GM19395 (cell line): ENCODE measurements at regions not wholly inside any gene's neighbourhood (a gene's known extent, or its start where the extent isn't known, plus 50 kb on each side); places are given as distances from the start of the nearest gene placed in this dataset.
"Not testable (repeated sequence)": the region's sequence is repeated elsewhere in the genome, so short reads cannot be mapped to it uniquely, and the experiment has no call there.

ENCODE experiments used
- ATAC-seq: cut with Tn5 transposase; IDR thresholded peaks from one replicate; pipeline ENCODE4 v1.9.1; 2021; ENCODE audit warnings: mild to moderate bottlenecking, moderate library complexity; ENCODE audit not compliant: unreplicated experiment

DNA sequence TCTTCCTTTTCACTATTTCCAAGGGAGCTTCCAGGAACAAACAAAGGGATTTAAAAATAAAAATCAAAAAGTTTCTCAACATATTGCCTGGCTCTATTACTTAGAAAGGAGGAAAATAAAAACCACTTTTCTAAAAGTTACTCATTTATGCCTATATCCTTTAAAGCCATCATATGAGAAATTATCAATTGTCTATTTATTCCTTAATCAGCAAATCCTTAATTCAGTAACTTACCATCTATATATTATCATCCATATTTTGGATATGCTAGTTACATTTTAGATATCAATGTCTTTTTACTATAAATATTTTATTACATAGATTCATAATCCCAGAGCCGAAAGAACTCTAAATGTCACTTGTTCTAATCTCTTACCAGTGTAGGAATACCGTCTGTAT, 481.5 kb upstream of the ANO5 start:
- ATAC-seq = no peak

DNA sequence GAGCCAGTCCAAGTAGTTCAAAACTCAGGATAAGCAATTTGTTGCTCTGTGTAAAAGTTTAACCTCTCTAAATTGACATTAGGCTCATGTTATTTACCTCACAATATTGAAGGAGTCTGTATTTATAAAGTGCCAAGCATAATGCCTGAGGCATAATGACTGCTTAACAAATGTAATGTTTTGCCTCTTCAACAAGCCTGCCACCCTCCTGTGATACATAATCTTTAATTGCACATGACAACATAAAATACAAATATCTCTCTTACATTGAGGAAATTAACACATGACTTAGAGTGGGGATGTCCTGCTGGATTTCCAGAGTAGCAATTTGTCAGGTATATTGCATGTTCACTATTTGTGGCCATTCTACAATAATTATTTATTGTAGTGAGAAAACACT, 469.2 kb upstream of the ANO5 start:
- ATAC-seq = no peak

- ATAC-seq = no peak
Measured at GRCh38 chr11:21727102-21727501, 465.8 kb upstream of the ANO5 start.

DNA sequence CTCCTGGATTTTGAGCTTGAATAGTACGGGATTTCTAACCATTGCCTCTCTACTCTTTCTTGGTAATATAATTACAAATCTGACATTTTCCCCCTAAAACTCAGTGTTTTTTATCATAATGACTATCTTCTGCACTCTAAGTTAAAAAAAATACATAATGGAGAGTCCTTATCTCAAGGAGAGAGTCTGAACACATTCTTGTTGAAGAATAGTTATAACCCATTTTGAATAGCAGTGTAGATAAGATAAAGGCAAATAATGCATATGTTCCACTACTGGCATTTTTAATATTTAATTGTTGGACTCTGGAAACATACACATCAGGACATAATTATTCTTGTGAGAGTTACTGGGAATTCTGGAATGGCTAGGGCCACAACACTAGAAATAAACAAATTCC, 456.5 kb upstream of the ANO5 start:
- no peak for ATAC-seq

DNA sequence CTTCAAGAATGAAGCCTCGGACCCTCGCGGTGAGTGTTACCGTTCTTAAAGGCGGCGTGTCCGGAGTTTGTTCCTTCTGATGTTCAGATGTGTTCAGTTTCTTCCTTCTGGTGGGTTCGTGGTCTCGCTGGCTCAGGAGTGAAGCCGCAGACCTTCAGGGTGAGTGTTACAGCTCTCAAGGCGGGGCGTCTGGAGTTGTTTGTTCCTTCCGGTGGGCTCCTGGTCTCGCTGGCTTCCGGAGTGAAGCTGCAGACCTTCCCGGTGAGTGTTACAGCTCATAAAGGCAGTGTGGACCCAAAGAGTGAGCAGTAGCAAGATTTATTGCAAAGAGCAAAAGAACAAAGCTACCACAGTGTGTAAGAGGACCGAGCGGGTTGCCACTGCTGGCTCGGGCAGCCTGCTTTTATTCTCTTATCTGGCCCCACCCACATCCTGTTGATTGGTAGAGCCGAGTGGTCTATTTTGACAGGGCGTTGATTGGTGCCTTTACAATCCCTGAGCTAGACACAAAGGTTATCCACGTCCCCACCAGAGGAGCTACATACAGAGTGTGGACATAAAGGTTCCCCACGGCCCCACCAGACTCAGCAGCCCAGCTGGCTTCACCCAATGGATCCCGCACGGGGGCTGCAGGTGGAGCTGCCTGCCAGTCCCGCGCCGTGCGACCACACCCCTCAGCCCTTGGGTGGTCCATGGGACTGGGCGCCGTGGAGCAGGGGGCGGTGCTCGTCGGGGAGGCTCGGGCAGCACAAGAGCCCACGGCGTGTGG, 440.2 kb upstream of the ANO5 start:
- ATAC-seq = not testable (repeated sequence)

- ATAC-seq = not testable (repeated sequence)
Measured at GRCh38 chr11:21753244-21753767, 439.6 kb upstream of the ANO5 start.

- no peak for ATAC-seq
Measured at GRCh38 chr11:21761000-21761399, 431.9 kb upstream of the ANO5 start.

DNA sequence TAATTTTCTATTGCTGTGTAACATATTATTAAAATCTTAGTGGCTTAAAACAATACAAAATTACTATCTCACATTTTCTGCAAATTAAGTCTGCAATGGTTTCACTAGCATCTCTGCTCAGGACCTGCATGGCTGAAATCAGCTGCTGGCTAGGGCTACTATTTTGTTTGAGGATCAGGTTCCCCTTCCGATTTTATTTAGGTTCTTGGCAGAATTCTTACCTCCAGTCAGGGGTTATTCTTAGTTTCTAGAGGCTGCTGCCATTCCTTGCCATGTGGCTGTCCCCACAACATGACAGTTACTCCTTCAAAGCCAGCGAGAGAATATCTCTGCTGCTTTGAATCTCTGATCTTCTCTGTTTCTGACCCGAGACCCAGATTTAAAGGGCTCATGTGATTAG, 424.5 kb upstream of the ANO5 start:
- no peak for ATAC-seq

DNA sequence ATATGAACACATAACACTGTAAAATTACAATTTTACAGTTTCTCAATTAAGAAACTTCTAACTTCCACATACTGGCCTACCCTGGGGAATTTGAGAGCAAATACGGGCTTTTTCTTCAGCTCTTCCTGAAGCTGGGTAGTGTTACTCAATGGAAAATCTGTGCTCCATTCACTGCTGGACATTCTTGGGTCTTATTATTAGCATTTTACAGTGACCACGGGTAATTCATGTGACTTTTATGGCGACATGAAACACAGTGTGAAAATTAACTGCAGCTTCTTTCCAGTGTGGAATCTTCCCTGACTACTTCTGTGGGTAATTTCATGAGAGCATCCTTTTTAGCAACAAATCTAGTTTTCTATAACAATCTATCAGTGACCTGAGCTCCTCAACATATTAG, 423.7 kb upstream of the ANO5 start:
- no peak for ATAC-seq

- ATAC-seq = no peak
Measured at GRCh38 chr11:21771097-21771496, 421.8 kb upstream of the ANO5 start.

GRCh38 chr11:21774212-21774611, 418.7 kb upstream of the ANO5 start:
- no peak for ATAC-seq

DNA sequence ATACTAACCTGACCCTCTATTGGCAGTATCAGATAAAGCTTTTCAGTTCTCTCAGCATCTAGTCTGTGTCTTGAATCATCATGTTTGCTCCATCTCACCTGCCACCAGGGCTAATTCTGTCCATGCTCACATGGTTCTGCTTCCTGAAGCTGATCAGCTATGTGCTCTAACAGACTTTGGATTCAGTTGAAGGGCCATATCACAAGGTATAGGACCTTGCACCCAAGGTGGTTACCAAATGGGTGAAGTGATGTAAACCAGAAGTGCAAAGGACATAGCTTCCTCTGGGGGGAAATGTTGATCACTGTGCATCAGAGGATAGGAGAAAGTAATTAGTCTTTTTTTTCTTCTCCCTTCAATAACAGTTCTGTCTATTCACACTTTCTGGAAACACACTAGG, 417.0 kb upstream of the ANO5 start:
- ATAC-seq = no peak

GRCh38 chr11:21783954-21784353, 408.9 kb upstream of the ANO5 start:
- ATAC-seq = no peak

GRCh38 chr11:21785351-21785750, 407.5 kb upstream of the ANO5 start:
- no peak for ATAC-seq

- ATAC-seq = no peak
Measured at GRCh38 chr11:21794306-21794705, 398.6 kb upstream of the ANO5 start.

DNA sequence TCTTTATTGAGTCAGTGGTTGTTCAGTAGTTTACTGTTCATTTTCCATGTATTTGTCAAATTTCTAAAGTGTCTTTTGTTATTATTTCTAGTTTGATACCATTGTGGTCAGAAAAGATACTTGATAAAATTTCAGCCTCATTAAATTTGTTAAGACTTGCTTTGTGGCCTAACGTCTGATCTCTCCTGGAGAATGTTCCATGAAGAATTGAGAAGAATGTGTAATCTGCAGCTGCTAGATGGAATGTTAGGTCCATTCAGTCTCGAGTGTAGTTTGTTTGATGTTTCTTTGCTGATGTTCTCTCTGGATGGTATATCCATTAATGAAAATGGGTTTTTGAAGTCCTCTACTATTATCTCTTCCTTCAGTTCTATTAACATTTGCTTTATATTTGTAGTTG, 394.7 kb upstream of the ANO5 start:
- ATAC-seq = no peak

DNA sequence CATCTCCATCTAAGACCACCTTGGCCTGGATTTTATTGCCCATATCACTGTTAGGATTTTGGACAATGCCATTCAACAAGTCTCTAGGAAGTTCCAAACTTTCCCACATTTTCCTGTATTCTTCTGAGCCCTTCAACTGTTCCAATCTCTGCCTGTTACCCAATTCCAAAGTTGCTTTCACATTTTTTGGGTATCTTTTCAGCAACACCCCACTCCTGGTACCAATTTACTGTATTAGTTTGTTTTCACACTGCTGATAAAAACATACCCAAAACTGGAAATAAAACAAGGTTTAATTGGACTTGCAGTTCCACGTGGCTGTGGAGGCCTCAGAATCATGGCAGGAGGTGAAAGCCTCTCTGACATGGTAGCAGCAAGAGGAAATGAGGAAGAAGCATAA, 388.4 kb upstream of the ANO5 start:
- not testable (repeated sequence) for ATAC-seq

GRCh38 chr11:21806508-21806907, 386.4 kb upstream of the ANO5 start:
- ATAC-seq = no peak

DNA sequence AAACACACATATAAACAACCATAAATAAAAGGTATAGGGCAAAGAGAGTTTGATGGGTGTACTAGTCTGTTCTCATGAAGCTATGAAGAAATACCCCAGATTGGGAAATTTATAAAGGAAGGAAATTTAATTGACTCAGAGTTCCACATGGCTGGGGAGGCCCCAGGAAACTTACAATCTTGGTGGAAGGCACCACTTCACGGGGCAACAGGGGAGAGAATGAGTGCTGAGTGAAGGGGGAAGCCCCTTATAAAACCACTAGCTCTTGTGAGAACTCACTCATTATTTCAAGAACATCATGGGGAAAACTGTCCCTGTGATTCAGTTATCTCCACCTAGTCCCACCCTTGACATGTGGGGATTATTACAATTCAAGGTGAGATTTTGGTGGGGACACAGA, 385.9 kb upstream of the ANO5 start:
- no peak for ATAC-seq

GRCh38 chr11:21807350-21807749, 385.5 kb upstream of the ANO5 start:
- no peak for ATAC-seq

DNA sequence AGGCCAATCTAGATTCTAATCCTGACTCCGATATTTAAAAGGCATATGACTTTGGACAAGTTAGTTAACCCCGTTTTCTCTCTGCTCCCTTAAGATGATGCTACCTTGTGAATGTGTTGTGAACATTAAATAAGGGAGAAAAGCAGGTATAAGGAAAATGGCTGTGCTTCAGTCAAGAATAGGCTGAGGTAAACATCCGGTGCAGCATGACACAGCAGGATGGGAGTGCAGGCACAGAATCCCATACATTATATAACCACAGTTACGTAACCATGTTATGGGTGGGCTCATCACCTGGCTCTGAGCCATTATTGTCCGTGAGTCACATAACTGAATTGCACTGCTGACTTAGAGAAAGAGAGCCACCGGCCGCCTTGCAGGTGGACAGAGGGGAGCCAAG, 382.2 kb upstream of the ANO5 start:
- no peak for ATAC-seq

- no peak for ATAC-seq
Measured at GRCh38 chr11:21811572-21811971, 381.3 kb upstream of the ANO5 start.

- ATAC-seq = no peak
Measured at GRCh38 chr11:21814169-21814568, 378.7 kb upstream of the ANO5 start.
